Spinal cord (tissue), 9 donors: ENCODE measurements at regions not wholly inside any gene's neighbourhood (a gene's known extent, or its start where the extent isn't known, plus 50 kb on each side); places are given as distances from the start of the nearest gene placed in this dataset.
A peak's percentile ranks its signal among the peaks of the same experiment; 100 is the strongest.

Source experiments
- DNase-seq, 6 donors: peaks; one replicate each; pipeline versions ENCODE4 v3.0.0 to v3.0.0-alpha.2; 2013 to 2015; ENCODE audit warnings: low spot score in 6 of 6, low read depth in 4 of 6
- H3K27ac ChIP-seq: one replicate; pipeline ENCODE4 v1.5.1; 2013; ENCODE audit warnings: low read depth, low read length, control low read depth
- H3K27me3 ChIP-seq: one replicate; pipeline ENCODE4 v1.6.1; 2013; ENCODE audit warnings: low read length; ENCODE audit not compliant: control insufficient read depth, insufficient read depth
- H3K36me3 ChIP-seq: one replicate; pipeline ENCODE4 v1.6.1; 2013; ENCODE audit warnings: low read length; ENCODE audit not compliant: control insufficient read depth, insufficient read depth
- H3K4me1 ChIP-seq: one replicate; pipeline ENCODE4 v1.6.1; 2013; ENCODE audit warnings: low read length; ENCODE audit not compliant: control insufficient read depth, insufficient read depth
- H3K4me3 ChIP-seq: one replicate; pipeline ENCODE4 v1.5.1; 2013; ENCODE audit warnings: low read depth, low read length, control low read depth
- H3K9me3 ChIP-seq: one replicate; pipeline ENCODE4 v1.6.1; 2013; ENCODE audit warnings: low read length; ENCODE audit not compliant: control insufficient read depth, insufficient read depth
- WGBS: methylation state at CpG from one replicate; pipeline ENCODE4 v1.1.5; 2013; ENCODE audit warnings: missing lambda C conversion rate; ENCODE audit not compliant: insufficient coverage; 5-methylcytosine and 5-hydroxymethylcytosine counted together
- donor health status: healthy.

DNA sequence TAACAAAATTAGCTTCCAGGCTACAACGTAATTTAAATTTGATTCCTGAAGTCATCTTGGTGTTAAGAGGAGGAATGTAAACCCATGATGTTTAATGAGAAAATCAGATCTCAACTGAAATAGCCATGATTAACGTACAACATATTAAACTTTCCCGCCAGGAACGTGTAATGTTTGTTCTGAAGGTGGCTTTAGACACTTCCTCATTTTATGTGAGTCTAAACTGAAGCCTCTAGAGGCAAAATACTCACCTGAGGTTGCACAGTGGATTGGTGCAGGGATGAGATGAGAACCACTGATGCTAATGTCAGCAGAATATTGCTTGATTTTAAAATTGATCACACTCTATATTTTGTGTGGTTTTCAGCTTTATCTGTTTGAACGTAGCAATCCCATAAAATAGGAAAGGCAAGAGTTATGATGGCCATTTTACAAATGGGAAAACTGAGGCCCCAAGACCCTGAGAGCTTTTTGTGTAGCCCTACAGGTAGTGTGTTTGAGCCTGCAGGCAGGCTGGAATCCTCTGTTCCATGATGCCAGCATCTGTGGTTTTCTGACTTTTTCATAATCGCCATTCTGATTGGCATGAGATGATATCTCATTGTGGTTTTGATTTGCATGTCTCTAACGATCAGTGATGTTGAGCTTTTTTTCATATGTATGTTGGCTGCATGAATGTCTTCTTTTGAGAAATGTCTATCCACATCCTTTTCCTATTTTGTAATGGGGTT, 243.7 kb upstream of the BMPER start:
- no peak overlapping the region for H3K4me3 ChIP-seq
- H3K4me1 ChIP-seq: no peaks in the 10 kb centered on the region
- DNase-seq: no peak
- WGBS: no CpG with 5 or more reads among the region's 7 CpGs
- no peaks in the 10 kb centered on the region for H3K27me3 ChIP-seq
- H3K27ac ChIP-seq: no peak overlapping the region
- no peaks in the 10 kb centered on the region for H3K9me3 ChIP-seq
- no peaks in the 10 kb centered on the region for H3K36me3 ChIP-seq

DNA sequence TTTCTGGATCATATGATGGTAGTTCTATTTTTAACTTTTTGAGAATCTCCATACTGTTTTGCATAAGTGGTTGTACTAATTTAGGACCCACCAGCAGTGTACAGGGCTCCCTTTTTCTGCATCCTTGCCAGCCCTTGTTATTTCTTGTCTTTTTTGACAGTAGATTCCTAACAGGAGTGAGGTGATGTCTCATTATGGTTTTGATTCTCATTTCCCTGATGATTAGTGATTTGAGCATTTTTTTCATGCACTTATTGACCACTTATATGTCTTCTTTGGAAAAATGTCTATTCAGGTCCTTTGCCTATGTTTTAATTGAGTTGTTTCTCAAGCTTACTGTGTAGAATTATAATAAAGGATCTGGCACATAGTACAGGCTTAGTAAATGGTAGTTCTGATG, 238.8 kb upstream of the BMPER start:
- Histone ChIP-seq H3K4me1 (no peaks in the 10 kb centered on the region), H3K36me3 (no peaks in the 10 kb centered on the region), H3K27me3 (no peaks in the 10 kb centered on the region), H3K27ac (no peak overlapping the region), H3K4me3 (no peak overlapping the region), H3K9me3 (no peaks in the 10 kb centered on the region)
- DNase-seq: no peak

DNA sequence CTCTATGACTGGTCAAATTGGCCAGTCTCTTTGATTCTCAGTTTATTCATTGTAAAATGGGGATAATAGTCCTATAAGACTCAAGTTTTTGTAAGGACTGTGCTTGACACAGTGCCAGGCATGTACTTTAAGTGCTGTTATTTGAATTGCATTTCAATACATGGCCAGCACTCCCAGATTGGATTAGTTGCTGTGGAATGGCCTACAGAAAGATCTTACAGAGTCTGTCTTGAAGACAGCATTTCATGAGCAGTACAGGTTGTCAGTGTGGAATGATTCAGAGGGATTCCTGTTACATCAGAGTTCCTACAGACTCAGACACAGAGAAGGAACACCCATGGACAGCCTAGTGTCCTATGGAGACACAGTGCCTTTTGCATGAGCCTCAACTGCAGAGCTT, 238.1 kb upstream of the BMPER start:
- no peaks in the 10 kb centered on the region for H3K9me3 ChIP-seq
- no peak overlapping the region for H3K27ac ChIP-seq
- no peaks in the 10 kb centered on the region for H3K4me1 ChIP-seq
- DNase-seq: peak in 1 of 6 donors; percentile 56
- H3K4me3 ChIP-seq: no peak overlapping the region
- no peaks in the 10 kb centered on the region for H3K27me3 ChIP-seq
- no peaks in the 10 kb centered on the region for H3K36me3 ChIP-seq

DNA sequence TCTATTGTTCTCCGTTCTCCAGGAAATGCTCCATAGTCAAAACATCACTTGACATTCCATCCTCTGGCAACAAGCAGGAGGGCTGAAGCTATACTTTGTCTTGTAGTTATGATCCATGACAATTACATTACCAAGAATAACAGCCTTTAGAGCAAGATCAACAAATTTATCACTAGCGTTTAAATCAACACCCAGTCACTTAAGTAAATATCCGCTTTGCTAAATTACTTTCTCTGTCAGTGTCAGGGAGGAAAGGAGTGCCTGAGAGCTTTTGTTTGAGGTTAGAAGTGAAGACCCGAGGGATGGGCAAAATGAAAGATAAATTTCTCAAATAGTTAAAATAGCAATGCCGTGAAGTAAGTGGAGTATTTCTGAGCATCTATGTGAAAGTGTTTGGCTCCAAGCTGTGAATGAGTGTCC, 236.1 kb upstream of the BMPER start:
- H3K36me3 ChIP-seq: no peaks in the 10 kb centered on the region
- H3K27me3 ChIP-seq: no peaks in the 10 kb centered on the region
- H3K4me1 ChIP-seq: no peaks in the 10 kb centered on the region
- no peak overlapping the region for H3K27ac ChIP-seq
- WGBS: 61% methylated on average over 2 of the region's 5 CpGs
- peak in 2 of 6 donors; percentile 18 to 22 for DNase-seq
- no peak overlapping the region for H3K4me3 ChIP-seq
- H3K9me3 ChIP-seq: no peaks in the 10 kb centered on the region

DNA sequence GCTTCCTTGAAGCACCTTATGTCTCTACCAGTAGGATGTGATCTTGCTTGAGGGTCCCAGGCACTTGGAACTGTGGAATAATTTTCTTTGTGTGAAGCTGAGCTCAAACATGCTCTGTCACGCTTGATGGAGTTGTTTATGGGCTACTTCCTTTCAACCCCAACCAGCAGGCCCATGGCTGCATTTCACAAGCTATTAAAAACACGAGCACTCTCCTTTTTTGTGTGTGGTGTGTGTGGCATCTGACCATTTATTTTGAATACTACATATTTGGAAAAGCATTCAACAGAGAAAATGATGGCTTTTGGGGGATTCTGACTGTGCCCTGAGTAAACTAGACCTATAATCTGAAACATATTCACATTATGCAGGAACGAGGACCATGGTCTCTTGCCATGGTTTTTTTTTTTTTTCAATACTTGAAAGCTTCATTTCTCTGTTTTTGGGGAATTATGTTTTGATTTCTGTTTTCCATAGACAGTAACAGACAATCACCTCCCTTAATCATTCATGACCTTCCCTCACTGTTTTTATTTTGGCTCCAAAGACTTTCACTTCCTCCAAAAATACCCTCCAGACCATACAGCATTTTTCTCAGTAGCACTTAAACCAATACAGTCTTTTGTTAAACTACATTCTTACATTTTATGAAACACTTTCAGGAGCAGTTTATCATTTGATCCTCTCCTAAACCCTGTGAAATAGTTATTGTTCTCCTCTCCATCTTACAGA, 233.6 kb upstream of the BMPER start:
- Histone ChIP-seq H3K9me3 (no peaks in the 10 kb centered on the region), H3K27me3 (no peaks in the 10 kb centered on the region), H3K27ac (no peak overlapping the region), H3K4me3 (no peak overlapping the region), H3K4me1 (no peaks in the 10 kb centered on the region), H3K36me3 (no peaks in the 10 kb centered on the region)
- no CpG with 5 or more reads among the region's 3 CpGs for WGBS
- DNase-seq: peak in 1 of 6 donors; percentile 30

DNA sequence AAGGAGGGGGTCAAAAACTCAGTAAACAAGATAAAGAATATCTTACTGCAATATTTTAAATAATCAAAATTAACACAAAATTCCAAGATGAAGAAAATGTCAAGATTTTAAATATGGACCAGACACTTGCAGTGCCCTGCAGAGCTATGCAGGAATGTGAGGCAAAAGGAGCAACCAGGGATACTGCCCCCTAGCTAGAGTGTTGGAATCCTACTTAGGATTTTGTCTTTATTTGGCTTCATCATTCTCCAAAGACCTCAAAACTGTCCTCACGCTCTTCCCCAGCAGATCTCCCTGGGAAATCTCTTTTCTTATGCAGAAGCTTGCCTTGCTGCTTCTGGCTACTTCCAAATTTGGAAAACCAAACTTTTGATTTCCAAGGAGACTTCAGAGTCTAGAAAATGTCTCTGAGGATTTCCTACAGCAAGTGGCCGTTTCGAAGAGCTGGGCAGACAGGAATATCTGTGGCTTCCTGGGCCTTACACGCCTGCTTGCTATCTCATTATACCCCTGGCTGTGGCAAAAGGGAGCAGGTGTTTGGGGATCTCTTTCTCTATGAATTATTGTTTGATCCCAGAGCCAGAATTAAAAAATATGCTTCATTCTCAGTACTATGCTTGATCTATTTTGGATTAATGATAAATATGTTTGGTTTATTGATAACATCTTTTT, 232.2 kb upstream of the BMPER start:
- Histone ChIP-seq H3K27ac (no peak overlapping the region), H3K4me3 (no peak overlapping the region), H3K4me1 (no peaks in the 10 kb centered on the region), H3K27me3 (no peaks in the 10 kb centered on the region), H3K9me3 (no peaks in the 10 kb centered on the region), H3K36me3 (no peaks in the 10 kb centered on the region)
- 100% methylated on average over 1 of the region's 4 CpGs for WGBS
- DNase-seq: no peak

DNA sequence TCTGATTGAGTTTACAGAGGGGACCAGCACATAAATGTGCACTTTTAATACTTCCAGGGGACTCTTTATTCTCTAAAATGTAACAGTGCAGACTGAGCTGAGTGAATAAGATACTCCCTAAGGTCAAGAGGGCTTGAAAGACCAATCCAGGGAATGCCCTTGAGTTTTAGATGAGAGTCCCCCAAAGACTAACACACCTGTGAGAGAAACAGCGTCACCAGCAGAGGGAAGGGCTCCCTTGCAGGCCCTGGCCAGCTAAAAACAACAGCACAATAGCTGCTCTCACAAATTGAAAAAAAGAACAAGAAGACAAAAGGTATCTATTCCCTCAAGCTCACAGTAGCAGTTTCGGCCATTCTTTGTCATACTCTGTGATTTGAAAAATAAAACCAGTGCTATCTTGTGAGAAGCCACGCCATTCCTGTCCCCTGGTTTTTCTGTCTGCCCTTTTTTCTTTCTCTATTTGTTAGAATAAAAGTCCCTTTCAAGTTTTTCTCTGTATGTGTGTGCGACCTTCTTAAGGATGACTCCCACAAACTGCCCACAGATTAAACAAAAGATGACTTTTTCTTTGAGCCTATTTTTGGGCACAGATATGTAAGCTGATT, 230.4 kb upstream of the BMPER start:
- no peaks in the 10 kb centered on the region for H3K9me3 ChIP-seq
- H3K27me3 ChIP-seq: no peaks in the 10 kb centered on the region
- no peaks in the 10 kb centered on the region for H3K36me3 ChIP-seq
- no peak overlapping the region for H3K27ac ChIP-seq
- WGBS: 60% methylated on average over 2 of the region's 4 CpGs
- no peak overlapping the region for H3K4me3 ChIP-seq
- no peaks in the 10 kb centered on the region for H3K4me1 ChIP-seq
- no peak for DNase-seq

DNA sequence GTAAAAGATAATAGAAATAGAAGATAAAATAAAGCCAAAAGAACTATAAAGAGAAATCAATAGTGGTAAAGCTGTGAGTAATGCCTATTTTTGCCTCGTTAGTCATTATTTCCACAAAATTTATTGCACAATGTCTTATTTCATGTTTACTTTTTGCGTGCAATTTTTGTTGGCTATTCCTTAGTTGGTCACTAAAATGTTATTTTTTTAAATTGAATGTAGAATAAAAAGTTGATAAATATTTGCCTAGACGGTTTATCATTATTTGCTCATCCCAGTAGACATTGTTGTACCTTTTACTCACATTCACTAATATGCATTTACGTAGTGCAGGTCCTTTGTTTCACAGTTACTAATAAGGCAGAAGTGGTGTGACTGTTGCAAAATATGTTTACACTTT, 227.8 kb upstream of the BMPER start:
- no peak for DNase-seq
- Histone ChIP-seq H3K4me1 (no peaks in the 10 kb centered on the region), H3K9me3 (no peaks in the 10 kb centered on the region), H3K27ac (no peak overlapping the region), H3K4me3 (no peak overlapping the region), H3K36me3 (no peaks in the 10 kb centered on the region), H3K27me3 (no peaks in the 10 kb centered on the region)
- WGBS: no CpG with 5 or more reads among the region's 4 CpGs

DNA sequence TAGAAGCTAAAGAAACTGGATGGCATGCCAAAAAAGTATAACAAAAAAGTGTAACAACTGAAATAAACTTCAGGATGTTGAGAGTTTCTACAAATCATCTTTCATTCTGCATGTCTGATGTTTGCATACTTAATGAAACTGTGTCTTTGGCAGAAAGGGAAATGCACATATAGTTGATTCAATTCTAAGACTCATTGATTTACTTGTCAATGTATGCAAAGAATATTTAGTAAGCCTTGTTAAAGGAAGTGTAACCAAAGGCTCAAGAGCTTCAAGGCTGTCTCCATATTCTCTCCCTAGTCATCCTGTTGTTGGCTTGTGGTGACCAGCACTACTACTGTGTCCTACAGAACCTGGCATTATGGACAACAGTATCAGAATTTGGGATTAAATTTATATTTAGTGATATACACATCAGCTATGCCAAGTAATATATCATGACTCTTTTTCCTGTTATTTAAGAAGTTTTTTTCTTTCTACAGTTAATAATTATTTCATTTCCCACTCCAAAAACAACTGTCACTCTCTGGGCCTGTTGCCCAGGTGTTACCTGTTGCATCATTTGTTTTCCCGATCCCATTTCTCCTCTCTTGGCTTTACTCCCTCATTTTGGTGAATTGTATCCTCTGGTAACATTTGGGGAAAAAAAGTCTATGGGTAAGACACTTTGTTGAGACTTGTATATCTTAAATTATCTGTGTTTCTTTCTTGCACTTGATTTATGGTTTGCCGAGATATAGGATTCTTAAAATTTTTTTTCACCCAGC, 226.6 kb upstream of the BMPER start:
- H3K4me3 ChIP-seq: no peak overlapping the region
- H3K36me3 ChIP-seq: no peaks in the 10 kb centered on the region
- no peak overlapping the region for H3K27ac ChIP-seq
- WGBS: no CpG with 5 or more reads among the region's 2 CpGs
- DNase-seq: no peak
- H3K27me3 ChIP-seq: no peaks in the 10 kb centered on the region
- H3K9me3 ChIP-seq: no peaks in the 10 kb centered on the region
- H3K4me1 ChIP-seq: no peaks in the 10 kb centered on the region
